GM19023 (cell line): ENCODE measurements at regions not wholly inside any gene's neighbourhood (a gene's known extent, or its start where the extent isn't known, plus 50 kb on each side); places are given as distances from the start of the nearest gene placed in this dataset.
"Not testable (repeated sequence)": the region's sequence is repeated elsewhere in the genome, so short reads cannot be mapped to it uniquely, and the experiment has no call there.

Source experiments
- ATAC-seq: cut with Tn5 transposase; IDR thresholded peaks from one replicate; pipeline ENCODE4 v1.9.1; 2021; ENCODE audit warnings: mild to moderate bottlenecking, moderate library complexity; ENCODE audit not compliant: unreplicated experiment

- ATAC-seq = no peak
These were observed 56.7 kb downstream of the CCDC74A start for GRCh38 chr2:131584380-131584779.

- peak; percentile 59 for ATAC-seq
These were observed 57.3 kb downstream of the CCDC74A start for GRCh38 chr2:131584940-131585339.

- no peak for ATAC-seq
These were observed 60.6 kb downstream of the CCDC74A start for GRCh38 chr2:131588152-131588873.

- not testable (repeated sequence) for ATAC-seq
These were observed 61.4 kb downstream of the CCDC74A start for GRCh38 chr2:131589126-131589525.

GRCh38 chr2:131590366-131590765 is 62.7 kb downstream of the CCDC74A start:
- ATAC-seq = no peak

GRCh38 chr2:131590896-131591295 is 63.2 kb downstream of the CCDC74A start:
- ATAC-seq = no peak

- ATAC-seq = not testable (repeated sequence)
These were observed 68.9 kb downstream of the CCDC74A start for GRCh38 chr2:131596561-131596960.

GRCh38 chr2:131602444-131602843 is 74.8 kb downstream of the CCDC74A start:
- ATAC-seq = not testable (repeated sequence)

GRCh38 chr2:131604652-131605051 is 77.0 kb downstream of the CCDC74A start:
- not testable (repeated sequence) for ATAC-seq

GRCh38 chr2:131606366-131606765 is 78.7 kb downstream of the CCDC74A start:
- not testable (repeated sequence) for ATAC-seq

- ATAC-seq = not testable (repeated sequence)
These were observed 79.4 kb downstream of the CCDC74A start for GRCh38 chr2:131607056-131607455.

GRCh38 chr2:131614539-131614938 is 86.9 kb downstream of the CCDC74A start:
- not testable (repeated sequence) for ATAC-seq

- not testable (repeated sequence) for ATAC-seq
These were observed 90.6 kb downstream of the CCDC74A start for GRCh38 chr2:131618320-131618719.

- ATAC-seq = not testable (repeated sequence)
These were observed 95.2 kb downstream of the CCDC74A start for GRCh38 chr2:131622874-131623273.

- not testable (repeated sequence) for ATAC-seq
These were observed 98.3 kb downstream of the CCDC74A start for GRCh38 chr2:131626011-131626410.

- ATAC-seq = not testable (repeated sequence)
These were observed 98.9 kb downstream of the CCDC74A start for GRCh38 chr2:131626565-131626964.

GRCh38 chr2:131627777-131628176 is 100.1 kb downstream of the CCDC74A start:
- not testable (repeated sequence) for ATAC-seq

GRCh38 chr2:131631648-131632047 is 104.0 kb downstream of the CCDC74A start:
- not testable (repeated sequence) for ATAC-seq

- ATAC-seq = not testable (repeated sequence)
These were observed 105.7 kb downstream of the CCDC74A start for GRCh38 chr2:131633405-131633804.

- not testable (repeated sequence) for ATAC-seq
These were observed 106.4 kb downstream of the CCDC74A start for GRCh38 chr2:131633827-131634695.

GRCh38 chr2:131635611-131636010 is 107.9 kb downstream of the CCDC74A start:
- ATAC-seq = no peak
